GM12874 (cell line): ENCODE measurements at regions not wholly inside any gene's neighbourhood (a gene's known extent, or its start where the extent isn't known, plus 50 kb on each side); places are given as distances from the start of the nearest gene placed in this dataset.

Source experiments
- CTCF ChIP-seq: IDR thresholded peaks from 2 replicates; pipeline ENCODE4 v1.5.1; 2011; ENCODE audit warnings: low read depth, mild to moderate bottlenecking, control low read depth, low read length, moderate library complexity; ENCODE audit not compliant: insufficient read depth

DNA sequence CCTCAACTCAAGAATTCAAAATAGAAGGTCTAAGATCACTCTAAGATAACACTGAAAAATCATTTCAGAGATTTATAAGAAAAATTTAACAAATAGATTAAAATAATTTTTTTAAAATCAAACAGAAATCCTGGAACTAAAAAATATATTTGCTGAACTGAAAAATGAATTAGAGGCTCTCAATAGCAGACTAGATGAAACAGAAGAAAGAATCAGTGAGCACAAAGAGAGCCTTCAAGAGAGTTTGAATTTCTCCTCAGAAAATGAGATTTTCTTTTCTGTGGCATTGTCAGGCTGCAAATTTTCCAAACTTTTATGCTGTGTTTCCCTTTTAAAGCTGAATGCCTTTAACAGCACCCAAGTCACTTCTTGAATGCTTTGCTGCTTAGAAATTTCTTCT is 335.0 kb upstream of the SLC7A11 start:
- no peak for TF ChIP-seq CTCF

- TF ChIP-seq CTCF, result peak; percentile 38; the same call in 1 of the 2 replicates
Observed at GRCh38 chr4:138576684-138577083, 334.5 kb upstream of the SLC7A11 start.

DNA sequence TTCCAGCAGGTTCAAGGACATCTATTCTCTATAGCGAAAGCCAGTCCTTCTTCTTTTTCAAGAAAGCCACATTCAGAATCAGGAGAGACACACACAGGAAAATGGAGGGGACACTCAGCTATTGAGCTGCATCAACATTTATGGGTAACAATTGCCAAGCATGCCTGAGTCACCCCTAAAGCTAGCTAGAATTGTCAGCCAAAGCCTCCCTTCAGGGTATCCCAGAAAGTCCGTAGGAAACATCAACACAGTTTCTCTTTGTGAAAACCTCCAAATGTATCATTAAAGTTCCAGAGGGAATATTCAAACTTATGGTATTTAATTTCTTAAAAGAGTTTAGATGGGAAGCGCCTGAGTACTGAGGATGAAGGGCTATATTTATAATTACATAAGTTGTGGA is 331.1 kb upstream of the SLC7A11 start:
- TF ChIP-seq CTCF, result no peak

DNA sequence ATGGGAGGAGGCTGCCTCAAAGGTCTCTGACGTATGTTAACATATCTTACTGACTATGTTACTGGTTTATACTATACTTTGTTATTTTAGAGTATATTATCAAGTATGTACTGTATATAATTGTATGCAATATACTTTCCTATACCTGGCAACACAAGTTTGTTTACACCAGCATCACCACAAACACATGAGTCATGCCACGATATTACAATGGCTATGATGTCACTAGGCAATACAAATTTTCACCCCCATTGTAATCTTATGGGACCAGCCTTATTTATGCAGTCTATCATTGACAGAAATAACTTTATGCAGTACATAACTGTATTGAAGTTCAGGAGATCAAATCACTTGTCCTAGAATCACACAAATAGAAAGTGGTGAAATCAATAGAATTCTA is 329.9 kb upstream of the SLC7A11 start:
- no peak for TF ChIP-seq CTCF

GRCh38 chr4:138567696-138568095 is 325.5 kb upstream of the SLC7A11 start:
- TF ChIP-seq CTCF, result no peak

DNA sequence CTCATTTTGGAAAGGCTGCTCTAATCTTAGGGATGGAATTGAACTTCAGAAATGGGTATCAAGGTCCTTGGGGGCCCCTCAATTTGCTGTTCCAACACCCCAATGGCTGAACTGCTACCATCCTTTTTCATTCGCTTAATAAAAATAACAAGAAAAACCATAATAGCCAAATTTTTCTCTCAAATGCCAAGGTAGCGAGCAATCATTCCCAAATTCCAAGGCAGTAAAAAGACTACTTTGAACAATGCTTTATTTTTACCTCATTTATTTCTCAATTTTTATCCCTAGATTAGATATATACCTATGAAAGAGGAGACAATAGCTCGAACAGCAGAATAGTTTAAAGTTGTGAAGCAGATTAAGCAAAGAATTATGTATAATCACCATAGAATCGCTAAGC is 323.4 kb upstream of the SLC7A11 start:
- TF ChIP-seq CTCF, result no peak

GRCh38 chr4:138562544-138562991 is 320.4 kb upstream of the SLC7A11 start:
- no peak for TF ChIP-seq CTCF

DNA sequence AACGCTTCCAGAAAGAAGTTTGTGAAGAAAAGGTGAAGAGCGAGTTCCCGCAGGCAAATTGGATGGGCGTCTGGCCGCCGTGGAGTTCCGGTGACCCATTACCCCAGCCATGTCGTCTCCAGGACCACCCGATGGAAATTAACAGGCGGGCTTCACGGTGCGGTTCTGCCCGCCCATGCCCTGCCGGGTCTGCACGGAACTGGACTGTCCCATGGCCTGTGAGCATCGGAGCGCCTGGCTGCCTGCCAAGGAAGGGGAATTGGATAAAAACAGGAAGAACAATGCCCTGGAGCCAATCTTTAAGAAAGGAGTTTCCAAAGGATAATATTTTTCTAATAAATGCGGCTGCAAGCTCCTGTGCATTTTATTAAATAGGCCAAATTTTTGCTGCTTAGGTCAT is 319.8 kb upstream of the SLC7A11 start:
- TF ChIP-seq CTCF, result no peak
